GM21717 (cell line): ENCODE measurements at regions not wholly inside any gene's neighbourhood (a gene's known extent, or its start where the extent isn't known, plus 50 kb on each side); places are given as distances from the start of the nearest gene placed in this dataset.

ENCODE experiments used
- ATAC-seq: cut with Tn5 transposase; IDR thresholded peaks from one replicate; pipeline ENCODE4 v1.9.1; 2021; ENCODE audit warnings: mild to moderate bottlenecking, moderate library complexity; ENCODE audit not compliant: unreplicated experiment

- no peak for ATAC-seq
Observed at GRCh38 chr3:86737517-86737916, 253.4 kb downstream of the VGLL3 start.

GRCh38 chr3:86733257-86733656 is 257.7 kb downstream of the VGLL3 start:
- ATAC-seq: no peak

GRCh38 chr3:86731501-86731901 is 259.4 kb downstream of the VGLL3 start:
- no peak for ATAC-seq

- no peak for ATAC-seq
Observed at GRCh38 chr3:86723433-86723832, 267.5 kb downstream of the VGLL3 start.

- no peak for ATAC-seq
Observed at GRCh38 chr3:86711634-86712033, 279.3 kb downstream of the VGLL3 start.

GRCh38 chr3:86708893-86709292 is 282.1 kb downstream of the VGLL3 start:
- no peak for ATAC-seq

- no peak for ATAC-seq
Observed at GRCh38 chr3:86702381-86702958, 288.5 kb downstream of the VGLL3 start.

- no peak for ATAC-seq
Observed at GRCh38 chr3:86695752-86696151, 295.2 kb downstream of the VGLL3 start.

- ATAC-seq: no peak
Observed at GRCh38 chr3:86673991-86674390, 317.0 kb downstream of the VGLL3 start.

- ATAC-seq: no peak
Observed at GRCh38 chr3:86661817-86662216, 329.1 kb downstream of the VGLL3 start.

- ATAC-seq: no peak
Observed at GRCh38 chr3:86658876-86659275, 332.1 kb downstream of the VGLL3 start.

GRCh38 chr3:86654806-86655460 is 336.0 kb downstream of the VGLL3 start:
- ATAC-seq: no peak

- no peak for ATAC-seq
Observed at GRCh38 chr3:86653661-86654205, 337.2 kb downstream of the VGLL3 start.

GRCh38 chr3:86648087-86648486 is 342.9 kb downstream of the VGLL3 start:
- ATAC-seq: no peak

GRCh38 chr3:86645756-86646155 is 345.2 kb downstream of the VGLL3 start:
- no peak for ATAC-seq

GRCh38 chr3:86634361-86634760 is 356.6 kb downstream of the VGLL3 start:
- ATAC-seq: no peak

GRCh38 chr3:86629511-86629910 is 361.4 kb downstream of the VGLL3 start:
- no peak for ATAC-seq

- ATAC-seq: no peak
Observed at GRCh38 chr3:86624192-86624591, 366.8 kb downstream of the VGLL3 start.

- ATAC-seq: no peak
Observed at GRCh38 chr3:86618706-86619105, 372.2 kb downstream of the VGLL3 start.

- no peak for ATAC-seq
Observed at GRCh38 chr3:86605166-86605565, 385.8 kb downstream of the VGLL3 start.

GRCh38 chr3:86595696-86596095 is 395.3 kb downstream of the VGLL3 start:
- ATAC-seq: no peak

- ATAC-seq: no peak
Observed at GRCh38 chr3:86594838-86595237, 396.1 kb downstream of the VGLL3 start.

GRCh38 chr3:86578071-86578470 is 412.9 kb downstream of the VGLL3 start:
- no peak for ATAC-seq
